ENCODE measurements at regions not wholly inside any gene's neighbourhood (a gene's known extent, or its start where the extent isn't known, plus 50 kb on each side); places are given as distances from the start of the nearest gene placed in this dataset.

- no peak for DNase-seq
Measured at GRCh38 chr4:41883988-41884734, 51.1 kb upstream of the TMEM33 start.

GRCh38 chr4:41882625-41883347 is 52.4 kb upstream of the TMEM33 start:
- peak; percentile 39 to 50 for DNase-seq

GRCh38 chr4:41881981-41882624 is 53.1 kb upstream of the TMEM33 start:
- DNase-seq: no peak

GRCh38 chr4:41880840-41881831 is 54.1 kb upstream of the TMEM33 start:
- no peak for DNase-seq

DNA sequence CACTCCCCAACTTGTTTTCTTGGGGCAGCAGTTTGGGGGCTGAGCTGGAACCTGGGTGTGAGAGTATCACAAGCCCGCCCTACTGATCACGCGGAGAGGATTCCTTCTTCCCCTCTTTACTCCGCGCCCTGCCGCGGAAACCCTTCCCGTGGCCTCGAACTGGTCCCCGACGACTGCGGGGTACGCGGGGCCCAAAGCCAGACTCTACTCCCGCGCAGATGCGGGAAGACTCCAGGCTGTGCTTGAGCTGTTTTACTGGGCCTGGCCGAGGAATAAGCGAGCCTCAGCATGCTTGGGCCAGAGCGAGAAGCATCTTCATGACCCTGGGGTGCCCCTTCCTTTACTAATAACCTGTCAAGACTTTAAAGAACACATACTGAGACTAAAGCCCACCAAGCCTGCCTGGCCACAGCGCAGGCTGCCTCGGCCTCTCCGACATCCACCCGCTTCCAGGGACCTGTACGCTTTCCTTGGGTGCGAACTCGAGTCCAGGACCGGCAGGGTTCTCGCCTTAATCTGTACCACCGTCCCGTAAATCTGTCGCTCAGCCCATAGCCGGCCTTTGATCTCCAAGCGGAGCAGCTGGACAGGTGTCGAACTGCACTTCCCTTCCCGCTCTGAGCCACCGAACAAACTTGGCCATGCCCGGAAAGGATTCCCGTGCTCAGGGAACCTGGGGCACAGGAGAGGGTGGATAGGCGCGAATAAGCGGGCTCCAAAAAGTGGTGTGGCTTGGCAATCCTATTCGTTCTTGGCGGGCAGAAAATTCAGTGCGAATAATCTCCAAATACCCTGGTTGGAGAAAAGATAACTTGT is 55.0 kb upstream of the TMEM33 start:
- no peak for DNase-seq

DNA sequence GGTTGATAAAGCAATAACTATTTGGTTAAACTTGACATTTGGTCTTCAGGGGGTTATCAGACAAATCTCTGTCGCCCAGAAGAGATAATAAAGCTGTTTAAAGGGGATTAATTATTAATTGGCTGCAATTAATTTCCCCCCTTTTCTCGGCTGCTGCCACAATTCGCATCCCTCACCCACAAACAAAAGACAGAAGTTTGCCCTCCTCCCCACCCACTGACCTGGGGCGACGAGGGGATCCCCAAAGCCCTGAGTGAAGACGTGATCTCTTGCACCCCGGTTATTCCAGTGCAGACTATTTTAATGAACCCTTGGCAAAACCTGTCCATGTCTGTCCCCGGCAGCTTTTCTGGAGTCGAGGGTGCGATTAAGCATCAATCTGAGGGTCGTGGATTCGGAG is 55.7 kb upstream of the TMEM33 start:
- DNase-seq: no peak

DNA sequence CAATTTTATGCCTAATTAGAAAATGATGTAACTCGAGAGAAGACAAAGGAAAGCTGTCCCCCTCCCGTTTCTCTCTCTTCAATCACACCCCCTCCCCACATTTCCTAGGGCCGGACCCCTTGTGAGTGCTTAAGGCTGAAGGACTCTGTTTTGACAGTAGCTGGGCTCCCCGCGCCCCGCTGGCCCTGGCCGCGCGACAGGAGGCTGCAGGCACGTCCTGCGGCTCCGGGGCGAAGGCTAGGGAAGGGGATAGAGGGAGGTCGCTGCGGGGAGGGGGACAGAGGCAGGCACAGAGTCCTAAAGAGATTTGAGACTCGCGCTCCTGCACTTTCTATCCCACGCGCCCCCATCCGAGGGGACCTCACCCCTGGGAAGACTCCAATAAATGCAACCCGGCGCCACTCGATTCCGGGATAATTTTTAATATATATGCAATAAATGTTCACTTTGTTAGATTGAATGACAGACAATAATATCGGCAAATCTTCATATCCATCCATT is 56.2 kb upstream of the TMEM33 start:
- no peak for DNase-seq

DNA sequence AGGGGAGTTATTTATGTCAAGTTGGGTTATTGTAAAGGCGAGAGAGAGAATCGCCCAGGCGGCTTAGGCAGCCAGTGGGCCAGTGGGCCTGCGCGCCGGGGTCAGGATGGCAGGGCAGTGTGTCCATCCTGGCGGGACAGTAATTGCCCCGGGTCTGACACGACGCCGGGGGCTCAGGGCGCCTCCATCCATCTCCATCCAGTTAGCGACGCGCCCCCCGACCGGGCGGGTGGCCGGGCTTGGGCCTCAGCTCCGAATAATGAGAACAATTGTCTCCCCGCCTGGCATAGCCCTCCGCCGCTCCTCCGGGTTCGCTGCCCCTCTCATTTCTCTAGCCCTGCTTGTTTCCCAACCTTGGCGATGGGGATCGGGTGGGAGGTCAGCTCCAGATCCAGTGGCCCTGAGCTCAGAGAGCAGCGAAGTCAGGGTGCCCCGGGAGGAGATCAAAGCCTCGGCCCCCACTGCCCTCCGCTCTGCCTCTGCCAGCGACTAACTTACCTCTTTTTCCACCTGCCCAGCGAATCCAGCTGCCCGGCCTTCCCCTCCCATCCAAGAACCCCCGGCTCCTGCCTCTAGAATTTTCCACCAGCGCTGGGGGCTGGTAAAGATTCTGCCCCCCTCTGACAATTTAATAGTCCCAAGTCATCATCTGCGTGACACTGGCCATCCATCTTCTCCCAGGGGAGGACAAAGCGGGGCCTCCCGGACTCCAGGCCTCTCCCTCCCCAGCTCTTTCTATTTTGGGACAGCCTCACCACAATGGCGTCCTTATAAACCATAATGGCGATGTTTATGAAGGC is 56.9 kb upstream of the TMEM33 start:
- no peak for DNase-seq

DNA sequence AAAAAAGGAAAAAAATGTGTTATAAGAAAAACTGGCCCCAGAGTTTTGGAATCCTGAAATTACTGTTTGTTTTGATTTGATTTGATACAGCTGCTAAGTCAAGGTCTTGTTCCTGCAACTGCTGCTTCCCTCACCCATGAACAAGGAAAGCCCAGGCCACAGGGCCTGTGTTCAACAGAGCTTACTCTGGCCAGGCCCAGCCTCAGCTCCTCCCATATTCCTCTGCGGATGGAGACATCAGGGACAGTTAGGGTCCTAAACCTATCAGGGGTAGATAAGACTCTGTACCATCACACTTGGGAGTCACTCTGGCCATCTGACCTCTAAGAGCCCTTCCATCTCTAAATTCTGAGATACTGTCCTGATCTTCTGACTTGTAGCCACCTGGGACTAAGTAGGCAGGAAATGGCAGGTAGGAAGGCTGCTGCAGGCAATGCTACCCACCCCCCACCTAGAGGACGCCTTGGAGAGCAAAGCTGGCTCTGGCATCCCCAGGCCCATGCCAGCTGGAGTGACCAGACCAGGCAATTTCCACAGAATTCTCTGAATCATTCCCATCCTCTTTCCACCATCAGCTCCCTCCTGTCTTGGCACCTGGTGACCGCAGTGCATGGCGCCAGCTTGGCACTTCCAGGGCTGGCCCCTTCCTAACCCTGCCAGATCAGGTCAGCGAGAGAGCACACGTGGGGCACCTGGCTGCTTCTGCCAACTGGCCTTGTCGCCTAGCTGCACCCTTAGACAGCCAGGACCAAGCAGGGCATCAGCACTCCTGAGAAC is 58.0 kb upstream of the TMEM33 start:
- no peak for DNase-seq

DNA sequence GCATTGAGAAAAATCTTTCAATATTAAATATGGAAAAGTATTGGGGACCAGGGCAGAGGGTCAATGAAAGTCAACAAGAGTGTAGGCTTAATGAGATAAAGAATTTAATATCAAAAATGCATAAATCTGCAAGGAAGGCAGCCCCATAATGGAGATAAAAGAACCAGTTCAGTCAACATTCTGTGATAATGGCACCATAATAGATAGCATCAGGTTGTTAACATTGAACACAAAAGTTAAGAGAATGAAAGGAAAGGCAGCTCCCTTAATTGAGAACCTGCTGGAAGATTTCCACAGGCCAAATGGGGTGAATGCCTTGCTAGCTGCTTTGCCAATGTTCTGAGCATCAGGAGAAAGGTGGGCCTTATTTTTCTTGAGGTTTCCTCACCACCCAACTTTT is 60.4 kb upstream of the TMEM33 start:
- DNase-seq: no peak

DNA sequence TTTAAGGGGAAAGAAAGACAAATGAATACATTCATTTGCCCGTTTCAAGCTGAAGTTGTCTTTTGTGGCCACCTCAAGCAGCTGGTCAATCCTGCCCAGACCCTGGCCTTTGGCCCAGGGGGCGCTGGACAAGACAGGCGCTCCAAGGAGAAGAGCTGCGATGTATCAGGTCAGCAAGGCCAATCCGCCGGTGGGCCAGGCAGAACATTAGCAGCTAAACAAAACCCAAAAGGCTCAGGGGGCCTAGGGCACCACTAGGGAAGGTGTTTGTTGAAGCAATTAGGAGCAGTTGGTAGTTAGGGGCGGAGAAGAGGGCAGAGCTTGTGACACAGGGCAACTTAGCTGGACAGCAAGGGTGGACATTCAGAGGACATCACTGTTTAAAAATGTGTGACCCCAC is 60.8 kb upstream of the TMEM33 start:
- DNase-seq: no peak

DNA sequence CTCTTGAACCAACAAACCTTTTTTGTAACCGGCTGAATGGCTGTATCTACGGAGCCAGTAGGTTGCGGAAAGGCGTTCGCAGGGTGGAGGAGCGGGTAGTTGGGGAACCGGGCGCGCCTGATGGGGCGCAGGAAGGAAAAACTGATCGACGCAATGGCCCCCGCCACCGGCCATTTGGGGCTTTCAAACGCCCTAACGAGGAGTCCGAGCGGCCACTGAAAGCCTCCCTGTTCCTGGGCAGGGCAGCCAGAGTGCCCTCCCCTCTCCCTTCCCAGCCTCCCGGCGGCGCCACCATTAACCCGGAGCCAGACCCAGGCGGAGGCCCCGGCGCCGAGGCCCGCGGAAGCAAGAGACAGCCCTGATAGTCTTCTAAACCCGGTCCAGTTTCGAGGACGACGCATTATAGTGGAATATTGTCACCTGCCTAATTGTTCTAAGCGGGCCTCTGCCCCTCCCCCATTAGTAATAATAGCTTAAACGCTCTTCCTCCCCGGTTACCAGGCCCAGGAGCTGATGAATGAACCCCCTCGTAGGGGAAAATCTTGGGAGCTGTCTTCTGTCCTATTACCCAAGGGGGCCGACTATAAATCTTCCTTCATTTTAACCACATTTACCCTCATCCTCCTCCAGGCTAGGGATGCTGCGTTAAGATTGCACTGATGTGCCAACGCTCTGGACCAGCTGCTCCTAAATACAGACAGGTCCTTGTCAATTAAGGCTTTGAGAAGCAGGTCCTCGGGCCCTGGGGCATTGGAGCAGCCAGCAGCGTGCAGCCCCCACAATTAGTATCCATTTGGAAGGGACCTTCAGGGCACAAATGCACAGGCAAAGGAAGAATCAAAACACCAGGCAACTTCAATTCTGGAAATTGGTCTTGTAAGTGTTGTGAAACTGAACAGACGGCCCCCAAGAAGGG is 61.6 kb upstream of the TMEM33 start:
- DNase-seq: no peak

DNA sequence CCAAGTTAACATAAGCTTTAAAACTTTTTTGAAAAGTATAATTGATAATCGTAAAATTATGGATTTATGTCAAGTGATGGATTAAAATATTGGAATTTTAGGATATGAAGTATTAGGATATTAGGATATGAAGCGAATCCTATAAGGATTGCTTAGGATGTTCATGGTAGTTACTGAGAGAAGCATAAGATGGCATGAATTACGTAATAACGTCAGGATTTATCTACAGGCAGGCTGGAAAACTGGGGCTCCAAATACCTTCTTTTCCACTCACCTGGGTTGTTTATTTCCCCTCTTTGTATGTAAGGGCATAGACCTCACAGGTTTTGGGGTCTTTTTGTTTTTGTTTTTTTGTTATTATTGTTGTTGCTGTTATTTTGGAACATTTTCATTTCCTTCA is 65.2 kb upstream of the TMEM33 start:
- no peak for DNase-seq

- no peak for DNase-seq
Measured at GRCh38 chr4:41866799-41867677, 68.2 kb upstream of the TMEM33 start.

GRCh38 chr4:41865981-41866798 is 69.0 kb upstream of the TMEM33 start:
- no peak for DNase-seq

GRCh38 chr4:41865306-41865980 is 69.8 kb upstream of the TMEM33 start:
- DNase-seq: no peak

Data from CD4-positive, alpha-beta T cell treated with Interleukin-1 beta for 1 hour (primary cell).